IMR-90 (cell line): ENCODE measurements at regions not wholly inside any gene's neighbourhood (a gene's known extent, or its start where the extent isn't known, plus 50 kb on each side); places are given as distances from the start of the nearest gene placed in this dataset.

Experiments
- ATAC-seq: fragments of 200-7000 bp; cut with Tn5 transposase; 2 replicates; pipeline ENCODE4 v1.9.1; 2020; ENCODE audit warnings: low read depth, mild to moderate bottlenecking, moderate library complexity
- BruUV-seq: library from RNA; stranded (reverse); fragments of 400-500 nt; replicated peaks from 2 replicates; lab custom pipeline; 2021; lab: Mats Ljungman, UMichigan
- CTCF ChIA-PET: fragments of 300-600 bp; formaldehyde crosslinking; extraction: SDS; loops from one replicate; lab custom pipeline; 2021; ENCODE audit warnings: antibody characterized with exemption; lab: Yijun Ruan, JAX
- POLR2A ChIA-PET: fragments of 300-600 bp; sonication (Branson Sonifier 250); formaldehyde crosslinking; loops from one replicate; lab custom pipeline; 2022; ENCODE audit warnings: antibody characterized with exemption; ENCODE audit not compliant: unreplicated experiment; lab: Charles Lee
- DNase-seq: peaks from one replicate; pipeline ENCODE4 v3.0.0; 2013
- H2AFZ ChIP-seq: replicated peaks from 2 replicates; pipeline ENCODE3; 2013; ENCODE audit warnings: low read length, mild to moderate bottlenecking; ENCODE audit not compliant: poor library complexity
- H2AK5ac ChIP-seq: 2 replicates; pipeline ENCODE4 v1.6.1; 2013; ENCODE audit warnings: low read depth, low read length, inconsistent platforms
- H2AK9ac ChIP-seq: replicated peaks from 2 replicates; pipeline ENCODE3; 2013; ENCODE audit warnings: mild to moderate bottlenecking, low read depth, low read length, moderate library complexity; ENCODE audit not compliant: poor library complexity
- H2BK120ac ChIP-seq: 2 replicates; pipeline ENCODE4 v1.6.1; 2013; ENCODE audit warnings: low read depth, low read length, inconsistent platforms
- H2BK15ac ChIP-seq: 3 replicates; pipeline ENCODE4 v1.6.1; 2013; ENCODE audit warnings: low read depth, low read length, inconsistent platforms
- H2BK20ac ChIP-seq: 2 replicates; pipeline ENCODE4 v1.6.1; 2013; ENCODE audit warnings: low read depth, mild to moderate bottlenecking, inconsistent platforms, low read length, moderate library complexity
- H2BK5ac ChIP-seq: 2 replicates; pipeline ENCODE4 v1.6.1; 2013; ENCODE audit warnings: mild to moderate bottlenecking, low read depth, low read length, inconsistent platforms; ENCODE audit not compliant: poor library complexity, severe bottlenecking
- H3K14ac ChIP-seq: replicated peaks from 2 replicates; pipeline ENCODE4 v1.6.1; 2013; ENCODE audit warnings: low read depth, low read length, inconsistent platforms
- H3K18ac ChIP-seq: 2 replicates; pipeline ENCODE4 v1.6.1; 2013; ENCODE audit warnings: low read depth, low read length, control low read depth
- H3K23ac ChIP-seq: 2 replicates; pipeline ENCODE4 v1.6.1; 2013; ENCODE audit warnings: low read depth, low read length, inconsistent platforms
- H3K27ac ChIP-seq: 2 replicates; pipeline ENCODE4 v1.5.1; 2013; ENCODE audit warnings: mild to moderate bottlenecking, control low read depth, low read length; ENCODE audit not compliant: insufficient read depth
- H3K27me3 ChIP-seq: 2 replicates; pipeline ENCODE4 v1.6.1; 2013; ENCODE audit warnings: low read length; ENCODE audit not compliant: control insufficient read depth, insufficient read depth
- H3K36me3 ChIP-seq: 2 replicates; pipeline ENCODE4 v1.6.1; 2013; ENCODE audit warnings: low read length, mixed read lengths; ENCODE audit not compliant: control insufficient read depth, insufficient read depth
- H3K4ac ChIP-seq: 2 replicates; pipeline ENCODE4 v1.6.1; 2013; ENCODE audit warnings: low read depth, low read length, inconsistent platforms
- H3K4me1 ChIP-seq: 2 replicates; pipeline ENCODE4 v1.6.1; 2013; ENCODE audit warnings: low read length, mixed read lengths; ENCODE audit not compliant: control insufficient read depth, insufficient read depth
- H3K4me2 ChIP-seq: 2 replicates; pipeline ENCODE4 v1.6.1; 2013; ENCODE audit warnings: low read depth, mild to moderate bottlenecking, control low read depth, low read length, moderate library complexity
- H3K4me3 ChIP-seq: 2 replicates; pipeline ENCODE4 v1.5.1; 2013; ENCODE audit warnings: low read depth, mild to moderate bottlenecking, control low read depth, low read length, moderate library complexity; ENCODE audit not compliant: insufficient read depth
- H3K56ac ChIP-seq: 2 replicates; pipeline ENCODE4 v1.6.1; 2013; ENCODE audit warnings: low read length, inconsistent platforms; ENCODE audit not compliant: insufficient read depth; ENCODE audit errors: extremely low read depth
- H3K79me1 ChIP-seq, 2 experiments: 2 replicates each; pipeline ENCODE4 v1.6.1; 2013; ENCODE audit warnings: low read length in 2 of 2, inconsistent platforms in 1 of 2, low read depth in 1 of 2
- H3K9ac ChIP-seq: 2 replicates; pipeline ENCODE4 v1.6.1; 2013; ENCODE audit warnings: low read depth, low read length, control low read depth
- H3K9me1 ChIP-seq: 2 replicates; pipeline ENCODE4 v1.6.1; 2013; ENCODE audit warnings: low read length, inconsistent platforms; ENCODE audit not compliant: insufficient read depth
- H3K9me3 ChIP-seq: 2 replicates; pipeline ENCODE4 v1.6.1; 2013; ENCODE audit warnings: low read length; ENCODE audit not compliant: control insufficient read depth, insufficient read depth
- H4K20me1 ChIP-seq: 2 replicates; pipeline ENCODE4 v1.6.1; 2013; ENCODE audit warnings: low read length, inconsistent platforms; ENCODE audit not compliant: insufficient read depth
- H4K5ac ChIP-seq: 2 replicates; pipeline ENCODE4 v1.6.1; 2013; ENCODE audit warnings: mild to moderate bottlenecking, low read depth, low read length, control low read depth
- H4K8ac ChIP-seq, 2 experiments: 2 replicates each; pipeline ENCODE4 v1.6.1; 2013; ENCODE audit warnings: low read depth in 2 of 2, low read length in 2 of 2, control low read depth in 1 of 2, inconsistent platforms in 1 of 2
- H4K91ac ChIP-seq: 2 replicates; pipeline ENCODE4 v1.6.1; 2013; ENCODE audit warnings: low read depth, low read length, inconsistent platforms; ENCODE audit not compliant: insufficient read depth
- CTCF ChIP-seq: conservative IDR thresholded peaks from 2 replicates; pipeline ENCODE4 v1.5.1; 2012; ENCODE audit warnings: mild to moderate bottlenecking, low read depth, low read length, improper control_type of control experiment
- FOS ChIP-seq: fragments of 150-350 bp; IDR thresholded peaks from 2 replicates; pipeline ENCODE4 v1.6.1; 2016; ENCODE audit warnings: low read depth, low read length
- WGBS, 2 experiments: methylation state at CpG; one replicate each; pipeline versions ENCODE4 v1.1.5 to v1.1.7; 2013; ENCODE audit warnings: missing lambda C conversion rate in 2 of 2; ENCODE audit not compliant: insufficient read length in 1 of 2; ENCODE audit errors: extremely low coverage in 2 of 2; 5-methylcytosine and 5-hydroxymethylcytosine counted together
- dilution Hi-C: fragments of 300-500 bp; cut with HindIII; formaldehyde crosslinking; loops from one replicate; pipeline ENCODE4 v1.14.3; 2018; ENCODE audit warnings: low sequenced_read_pairs; ENCODE audit not compliant: unreplicated experiment
- in situ Hi-C: fragments of 300-500 bp; cut with MboI; formaldehyde crosslinking; loops from 3 replicates; pipeline ENCODE4 v1.14.3; 2019; ENCODE audit warnings: low sequenced_read_pairs, inconsistent platforms, mixed read lengths
- intact Hi-C: fragments of 100-400 bp; cut with micrococcal nuclease; formaldehyde crosslinking; loops from 2 replicates; pipeline ENCODE4 v1.10.0; 2022
- TF ChIP-seq, protein P1 (sequence below): fragments of 150-350 bp; IDR thresholded peaks from 2 replicates; pipeline ENCODE4 v1.6.1; 2016; ENCODE audit warnings: low read depth, mild to moderate bottlenecking, low read length, moderate library complexity, borderline replicate concordance

GRCh38 chr12:31219521-31219920 is 106.4 kb downstream of the SINHCAF start:
- H3K4me3 ChIP-seq: no peak overlapping the region
- no peaks in the 10 kb centered on the region for H3K4me1 ChIP-seq
- BruUV-seq: no TSS peak
- dilution Hi-C loops (no loop called here), intact Hi-C loops (no loop called here), in situ Hi-C loops (no loop called here)
- no peak overlapping the region for H4K8ac ChIP-seq
- H2AK9ac ChIP-seq: no peak overlapping the region
- no peak overlapping the region for H2AK5ac ChIP-seq
- WGBS, 2 experiments: no CpG with 5 or more reads among the region's 9 CpGs
- no peak overlapping the region for H3K27ac ChIP-seq
- no peak overlapping the region for H2BK20ac ChIP-seq
- H2BK120ac ChIP-seq: no peak overlapping the region
- H3K23ac ChIP-seq: no peak overlapping the region
- ChIA-PET CTCF (no interaction called here), POLR2A (no interaction called here)
- no peak overlapping the region for H3K4ac ChIP-seq
- no peak overlapping the region for H3K56ac ChIP-seq
- no peaks in the 10 kb centered on the region for H4K20me1 ChIP-seq
- ATAC-seq (no peak), DNase-seq (no peak)
- H3K4me2 ChIP-seq: no peak overlapping the region
- H3K27me3 ChIP-seq: peaks cover 30% of the 10 kb centered on the region
- H4K5ac ChIP-seq: no peak overlapping the region
- H3K9me3 ChIP-seq: no peaks in the 10 kb centered on the region
- no peak overlapping the region for H2BK15ac ChIP-seq
- H2BK5ac ChIP-seq: no peak overlapping the region
- no peak overlapping the region for H2AFZ ChIP-seq
- H3K14ac ChIP-seq: no peak overlapping the region
- H3K9me1 ChIP-seq: no peaks in the 10 kb centered on the region
- H3K36me3 ChIP-seq: no peaks in the 10 kb centered on the region
- no peak overlapping the region for H3K18ac ChIP-seq
- H3K79me1 ChIP-seq: no peaks in the 10 kb centered on the region
- no peak overlapping the region for H4K91ac ChIP-seq
- H3K9ac ChIP-seq: no peak overlapping the region
- TF ChIP-seq CTCF: no peak
- TF ChIP-seq, protein P1, sequence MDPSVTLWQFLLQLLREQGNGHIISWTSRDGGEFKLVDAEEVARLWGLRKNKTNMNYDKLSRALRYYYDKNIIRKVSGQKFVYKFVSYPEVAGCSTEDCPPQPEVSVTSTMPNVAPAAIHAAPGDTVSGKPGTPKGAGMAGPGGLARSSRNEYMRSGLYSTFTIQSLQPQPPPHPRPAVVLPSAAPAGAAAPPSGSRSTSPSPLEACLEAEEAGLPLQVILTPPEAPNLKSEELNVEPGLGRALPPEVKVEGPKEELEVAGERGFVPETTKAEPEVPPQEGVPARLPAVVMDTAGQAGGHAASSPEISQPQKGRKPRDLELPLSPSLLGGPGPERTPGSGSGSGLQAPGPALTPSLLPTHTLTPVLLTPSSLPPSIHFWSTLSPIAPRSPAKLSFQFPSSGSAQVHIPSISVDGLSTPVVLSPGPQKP: no peak
- TF ChIP-seq FOS: no peak
